ENCODE measurements at regions not wholly inside any gene's neighbourhood (a gene's known extent, or its start where the extent isn't known, plus 50 kb on each side); places are given as distances from the start of the nearest gene placed in this dataset.

DNA sequence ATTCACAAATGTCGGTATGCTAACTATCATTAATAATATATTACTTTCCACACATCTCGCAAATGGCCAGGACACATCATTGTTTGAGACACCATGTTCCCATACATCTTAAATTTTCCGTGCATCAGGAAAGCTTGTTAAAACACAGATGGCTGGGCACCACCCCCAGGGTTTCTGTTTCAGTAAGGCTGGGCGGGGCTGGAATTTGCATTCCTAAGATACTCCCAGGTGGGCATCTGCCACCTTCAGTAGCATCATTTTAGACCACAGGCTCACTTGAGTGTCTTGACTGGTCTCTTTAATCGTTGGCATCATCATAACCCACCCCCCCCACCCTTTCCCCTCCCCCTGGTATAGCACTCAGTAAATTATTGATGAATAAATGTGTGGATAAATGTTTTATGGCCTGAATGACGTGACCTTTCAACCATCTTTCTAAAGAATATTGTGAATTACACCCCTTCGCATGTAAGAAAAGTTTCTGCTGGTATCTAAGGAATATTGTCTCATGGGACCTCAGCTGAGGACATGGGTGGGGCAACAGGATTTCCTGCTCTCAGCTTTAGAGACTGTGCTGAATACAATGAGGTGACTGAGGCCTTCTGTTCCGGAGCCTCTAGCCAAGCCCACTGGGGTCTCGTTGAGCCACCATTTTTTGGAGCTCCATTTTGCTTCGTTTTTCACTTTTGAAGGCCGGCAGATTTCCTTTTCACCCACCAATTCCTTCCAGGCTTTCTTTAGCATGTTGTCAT, 124.1 kb upstream of the NEDD9 start (continued):
- TF ChIP-seq ATF7 (IDR thresholded peaks at IDR 0.05) (no peak), ATF7 (CRISPR knock-in tag; IDR thresholded peaks at IDR 0.05) (no peak), RBAK (CRISPR knock-in tag; IDR thresholded peaks at IDR 0.05) (no peak), ZBTB10 (CRISPR knock-in tag; IDR thresholded peaks at IDR 0.05; ENCODE audit: borderline replicate concordance) (no peak), ZBTB7B (CRISPR knock-in tag; IDR thresholded peaks at IDR 0.05) (no peak), LBX2 (CRISPR knock-in tag; IDR thresholded peaks at IDR 0.05; ENCODE audit: borderline replicate concordance) (no peak), ZNF142 (CRISPR knock-in tag; IDR thresholded peaks at IDR 0.05) (no peak)

All from HepG2 (cell line).